ENCODE measurements at regions not wholly inside any gene's neighbourhood (a gene's known extent, or its start where the extent isn't known, plus 50 kb on each side); places are given as distances from the start of the nearest gene placed in this dataset.

GRCh38 chr4:187577941-187578480, 417.6 kb upstream of the ZFP42 start:
- ChIA-PET POLR2A (no interaction called here), CTCF (no interaction called here)
- TF ChIP-seq ZIC2 (tag by site-specific recombination; IDR thresholded peaks at IDR 0.05) (no peak), ZNF274 (IDR thresholded peaks at IDR 0.05; ENCODE audit: low read length) (no peak), ZNF274 (tag by site-specific recombination; IDR thresholded peaks at IDR 0.05; ENCODE audit: borderline replicate concordance) (no peak)
- Histone ChIP-seq H3K4me3 (ENCODE audit: low read depth, low read length) (no peak overlapping the region), H3K36me3 (ENCODE audit: control insufficient read depth in 2 of 2, insufficient read depth in 1 of 2, low read length in 2 of 2) (no peaks in the 10 kb centered on the region), H3K27ac (ENCODE audit: extremely low read depth, low read depth, low read length) (no peak overlapping the region), H3K9me3 (ENCODE audit: control insufficient read depth, insufficient read depth, low read depth, low read length) (no peaks in the 10 kb centered on the region), H3K4me1 (ENCODE audit: control insufficient read depth, insufficient read depth, low read length) (no peaks in the 10 kb centered on the region)

DNA sequence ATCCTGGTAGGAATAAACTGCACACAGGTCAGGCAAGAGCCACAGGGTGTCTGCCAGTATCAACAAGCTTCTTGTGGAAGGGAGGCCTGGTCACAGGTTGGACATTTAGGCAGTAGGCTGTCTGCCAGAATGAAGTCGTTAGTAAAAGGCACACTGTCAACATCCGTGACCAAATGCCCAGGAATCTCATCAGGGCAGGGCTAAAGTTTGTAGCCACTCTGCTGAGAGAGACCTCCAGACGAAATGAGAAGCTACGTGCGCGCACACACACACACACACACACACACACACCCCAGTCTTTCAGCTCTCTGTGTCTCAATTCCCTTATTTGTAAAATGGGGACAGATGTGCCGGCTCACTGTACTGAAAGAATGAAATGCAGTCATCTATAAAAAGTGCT, 408.7 kb upstream of the ZFP42 start:
- no peaks in the 10 kb centered on the region for H3K4me1 ChIP-seq (ENCODE audit: control insufficient read depth, insufficient read depth, low read length)
- POLR2A ChIA-PET, result no interaction called here
- CTCF ChIA-PET, result interaction anchor here (0.5 kb wide), 1 partner anchor 12 kb away, joined by 4 read pairs; no protein-coding TSS in a partner anchor
- no peak for TF ChIP-seq YY2 (tag by site-specific recombination; IDR thresholded peaks at IDR 0.05)
- no peak for TF ChIP-seq ZNF555 (tag by site-specific recombination; conservative IDR thresholded peaks at IDR 0.05)
- no peak for TF ChIP-seq ZNF596 (tag by site-specific recombination; IDR thresholded peaks at IDR 0.05)
- no peak for TF ChIP-seq SP3 (tag by site-specific recombination; IDR thresholded peaks at IDR 0.05)
- TF ChIP-seq ZNF416 (tag by site-specific recombination; IDR thresholded peaks at IDR 0.05), result no peak
- TF ChIP-seq ZNF830 (tag by site-specific recombination; IDR thresholded peaks at IDR 0.05; ENCODE audit: low read depth), result no peak
- TF ChIP-seq IKZF3 (tag by site-specific recombination; IDR thresholded peaks at IDR 0.05), result no peak
- TF ChIP-seq ZNF292 (tag by site-specific recombination; IDR thresholded peaks at IDR 0.05; ENCODE audit: borderline replicate concordance, low read depth), result no peak
- no peak for TF ChIP-seq ZNF660 (tag by site-specific recombination; IDR thresholded peaks at IDR 0.05)
- no peak for TF ChIP-seq ZNF37A (tag by site-specific recombination; IDR thresholded peaks at IDR 0.05)
- TF ChIP-seq ZNF174 (tag by site-specific recombination; IDR thresholded peaks at IDR 0.05), result no peak
- no peak for TF ChIP-seq ZNF658 (tag by site-specific recombination; IDR thresholded peaks at IDR 0.05)
- TF ChIP-seq, protein P1, sequence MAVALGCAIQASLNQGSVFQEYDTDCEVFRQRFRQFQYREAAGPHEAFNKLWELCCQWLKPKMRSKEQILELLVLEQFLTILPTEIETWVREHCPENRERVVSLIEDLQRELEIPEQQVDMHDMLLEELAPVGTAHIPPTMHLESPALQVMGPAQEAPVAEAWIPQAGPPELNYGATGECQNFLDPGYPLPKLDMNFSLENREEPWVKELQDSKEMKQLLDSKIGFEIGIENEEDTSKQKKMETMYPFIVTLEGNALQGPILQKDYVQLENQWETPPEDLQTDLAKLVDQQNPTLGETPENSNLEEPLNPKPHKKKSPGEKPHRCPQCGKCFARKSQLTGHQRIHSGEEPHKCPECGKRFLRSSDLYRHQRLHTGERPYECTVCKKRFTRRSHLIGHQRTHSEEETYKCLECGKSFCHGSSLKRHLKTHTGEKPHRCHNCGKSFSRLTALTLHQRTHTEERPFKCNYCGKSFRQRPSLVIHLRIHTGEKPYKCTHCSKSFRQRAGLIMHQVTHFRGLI (tag by site-specific recombination; IDR thresholded peaks at IDR 0.05), result no peak
- TF ChIP-seq ZNF280D (tag by site-specific recombination; IDR thresholded peaks at IDR 0.05), result no peak
- TF ChIP-seq FEZF1 (tag by site-specific recombination; IDR thresholded peaks at IDR 0.05), result no peak
- H3K9me3 ChIP-seq (ENCODE audit: control insufficient read depth, insufficient read depth, low read depth, low read length), result no peaks in the 10 kb centered on the region
- H3K4me3 ChIP-seq (ENCODE audit: low read depth, low read length), result no peak overlapping the region
- H3K36me3 ChIP-seq (ENCODE audit: control insufficient read depth in 2 of 2, insufficient read depth in 1 of 2, low read length in 2 of 2), result no peaks in the 10 kb centered on the region
- no peak overlapping the region for H3K27ac ChIP-seq (ENCODE audit: extremely low read depth, low read depth, low read length)

- CTCF ChIA-PET, result no interaction called here
These were observed 397.4 kb upstream of the ZFP42 start for GRCh38 chr4:187598196-187598595.

More at GRCh38 chr4:187598196-187598595, 397.4 kb upstream of the ZFP42 start:
- Histone ChIP-seq H3K4me1 (ENCODE audit: control insufficient read depth, insufficient read depth, low read length) (no peaks in the 10 kb centered on the region), H3K4me3 (ENCODE audit: low read depth, low read length) (no peak overlapping the region), H3K9me3 (ENCODE audit: control insufficient read depth, insufficient read depth, low read depth, low read length) (no peaks in the 10 kb centered on the region), H3K27ac (ENCODE audit: extremely low read depth, low read depth, low read length) (no peak overlapping the region), H3K36me3 (ENCODE audit: control insufficient read depth in 2 of 2, insufficient read depth in 1 of 2, low read length in 2 of 2) (no peaks in the 10 kb centered on the region)
- TF ChIP-seq ZNF585B (tag by site-specific recombination; IDR thresholded peaks at IDR 0.05), result no peak
- TF ChIP-seq ZBTB48 (tag by site-specific recombination; IDR thresholded peaks at IDR 0.05), result no peak
- no peak for TF ChIP-seq ZNF114 (tag by site-specific recombination; IDR thresholded peaks at IDR 0.05)
- TF ChIP-seq, protein P2, sequence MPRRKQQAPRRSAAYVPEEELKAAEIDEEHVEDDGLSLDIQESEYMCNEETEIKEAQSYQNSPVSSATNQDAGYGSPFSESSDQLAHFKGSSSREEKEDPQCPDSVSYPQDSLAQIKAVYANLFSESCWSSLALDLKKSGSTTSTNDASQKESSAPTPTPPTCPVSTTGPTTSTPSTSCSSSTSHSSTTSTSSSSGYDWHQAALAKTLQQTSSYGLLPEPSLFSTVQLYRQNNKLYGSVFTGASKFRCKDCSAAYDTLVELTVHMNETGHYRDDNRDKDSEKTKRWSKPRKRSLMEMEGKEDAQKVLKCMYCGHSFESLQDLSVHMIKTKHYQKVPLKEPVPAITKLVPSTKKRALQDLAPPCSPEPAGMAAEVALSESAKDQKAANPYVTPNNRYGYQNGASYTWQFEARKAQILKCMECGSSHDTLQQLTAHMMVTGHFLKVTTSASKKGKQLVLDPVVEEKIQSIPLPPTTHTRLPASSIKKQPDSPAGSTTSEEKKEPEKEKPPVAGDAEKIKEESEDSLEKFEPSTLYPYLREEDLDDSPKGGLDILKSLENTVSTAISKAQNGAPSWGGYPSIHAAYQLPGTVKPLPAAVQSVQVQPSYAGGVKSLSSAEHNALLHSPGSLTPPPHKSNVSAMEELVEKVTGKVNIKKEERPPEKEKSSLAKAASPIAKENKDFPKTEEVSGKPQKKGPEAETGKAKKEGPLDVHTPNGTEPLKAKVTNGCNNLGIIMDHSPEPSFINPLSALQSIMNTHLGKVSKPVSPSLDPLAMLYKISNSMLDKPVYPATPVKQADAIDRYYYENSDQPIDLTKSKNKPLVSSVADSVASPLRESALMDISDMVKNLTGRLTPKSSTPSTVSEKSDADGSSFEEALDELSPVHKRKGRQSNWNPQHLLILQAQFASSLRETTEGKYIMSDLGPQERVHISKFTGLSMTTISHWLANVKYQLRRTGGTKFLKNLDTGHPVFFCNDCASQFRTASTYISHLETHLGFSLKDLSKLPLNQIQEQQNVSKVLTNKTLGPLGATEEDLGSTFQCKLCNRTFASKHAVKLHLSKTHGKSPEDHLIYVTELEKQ (tag by site-specific recombination; IDR thresholded peaks at IDR 0.05; ENCODE audit: borderline replicate concordance), result no peak
- no peak for TF ChIP-seq RBAK (tag by site-specific recombination; IDR thresholded peaks at IDR 0.05)
- TF ChIP-seq ZNF621 (tag by site-specific recombination; IDR thresholded peaks at IDR 0.05), result no peak
- no peak for TF ChIP-seq BCL11B (tag by site-specific recombination; IDR thresholded peaks at IDR 0.05; ENCODE audit: low read depth)
- POLR2A ChIA-PET, result no interaction called here

Measured in HEK293 (cell line).